Keratinocyte (primary cell): ENCODE measurements at regions not wholly inside any gene's neighbourhood (a gene's known extent, or its start where the extent isn't known, plus 50 kb on each side); places are given as distances from the start of the nearest gene placed in this dataset.

Source experiments
- DNase-seq: peaks from one replicate; pipeline ENCODE4 v3.0.0-alpha.2; 2011; ENCODE audit warnings: low read depth, missing footprints, low spot score
- FAIRE-seq: peaks from 2 replicates; lab custom pipeline; 2011; peaks lifted over from hg19 to GRCh38; lab: Jason Lieb, UNC
- H2AFZ ChIP-seq: 2 replicates; pipeline ENCODE4 v1.6.0; 2012; ENCODE audit warnings: low read length, control low read depth, inconsistent platforms; ENCODE audit not compliant: control insufficient read depth
- H3K27ac ChIP-seq: 2 replicates; pipeline ENCODE4 v1.5.1; 2011; ENCODE audit warnings: low read length; ENCODE audit not compliant: control insufficient read depth, insufficient read depth
- H3K27me3 ChIP-seq: 3 replicates; pipeline ENCODE4 v1.6.0; 2011; ENCODE audit warnings: low read length; ENCODE audit not compliant: control insufficient read depth, insufficient read depth; ENCODE audit errors: extremely low read depth
- H3K36me3 ChIP-seq, 2 experiments: 2 replicates in 1 of 2; 3 replicates in 1 of 2; pipeline ENCODE4 v1.5.1; 2011; ENCODE audit warnings: low read length in 2 of 2, mild to moderate bottlenecking in 1 of 2; ENCODE audit not compliant: control insufficient read depth in 2 of 2, insufficient read depth in 2 of 2; ENCODE audit errors: extremely low read depth in 1 of 2
- H3K4me1 ChIP-seq: 3 replicates; pipeline ENCODE4 v1.5.1; 2011; ENCODE audit warnings: low read length; ENCODE audit not compliant: control insufficient read depth, insufficient read depth; ENCODE audit errors: extremely low read depth
- H3K4me2 ChIP-seq: 3 replicates; pipeline ENCODE4 v1.6.0; 2011; ENCODE audit warnings: low read depth, low read length; ENCODE audit not compliant: control insufficient read depth, insufficient read depth; ENCODE audit errors: extremely low read depth
- H3K4me3 ChIP-seq, 3 experiments: fragments of 200-600 bp in 1 of 3; sonication (generic) in 1 of 3; 2 replicates in 2 of 3; 3 replicates in 1 of 3; pipeline ENCODE4 v1.5.1; 2011 to 2016; ENCODE audit warnings: low read length in 3 of 3, mild to moderate bottlenecking in 3 of 3, control low read depth in 2 of 3, inconsistent platforms in 1 of 3, low read depth in 1 of 3, mixed read lengths in 1 of 3, mixed run types in 1 of 3, moderate library complexity in 1 of 3; ENCODE audit not compliant: control insufficient read depth in 2 of 3, insufficient read depth in 2 of 3; ENCODE audit errors: extremely low read depth in 1 of 3
- H3K79me2 ChIP-seq: 2 replicates; pipeline ENCODE4 v1.6.0; 2012; ENCODE audit warnings: low read length; ENCODE audit not compliant: control insufficient read depth, insufficient read depth
- H3K9ac ChIP-seq: 3 replicates; pipeline ENCODE4 v1.6.0; 2011; ENCODE audit warnings: low read length; ENCODE audit not compliant: control insufficient read depth, insufficient read depth; ENCODE audit errors: extremely low read depth
- H3K9me1 ChIP-seq: 3 replicates; pipeline ENCODE4 v1.6.0; 2011; ENCODE audit warnings: low read length; ENCODE audit not compliant: control insufficient read depth, insufficient read depth; ENCODE audit errors: extremely low read depth
- H3K9me3 ChIP-seq: 2 replicates; pipeline ENCODE4 v1.5.1; 2012; ENCODE audit warnings: low read depth, low read length; ENCODE audit not compliant: control insufficient read depth
- H4K20me1 ChIP-seq: 3 replicates; pipeline ENCODE4 v1.6.0; 2011; ENCODE audit warnings: low read length; ENCODE audit not compliant: control insufficient read depth, insufficient read depth; ENCODE audit errors: extremely low read depth
- EZH2 ChIP-seq: IDR thresholded peaks from one replicate; pipeline ENCODE4 v1.6.1; 2012; ENCODE audit warnings: inconsistent platforms, mild to moderate bottlenecking, low read length, moderate library complexity
- dilution Hi-C: fragments of 300-500 bp; cut with MboI; formaldehyde crosslinking; loops from one replicate; pipeline ENCODE4 v1.7.0; 2020; ENCODE audit warnings: low sequenced_read_pairs; ENCODE audit not compliant: extremely low pct_ligation_motif_present
- TF ChIP-seq, protein P1 (sequence below), 3 experiments: IDR thresholded peaks in 1 of 3; conservative IDR thresholded peaks in 1 of 3; optimal IDR thresholded peaks in 1 of 3; 2 replicates in 2 of 3; 3 replicates in 1 of 3; pipeline versions ENCODE3 to v1.5.1; 2011; ENCODE audit warnings: low read length in 3 of 3, mild to moderate bottlenecking in 3 of 3, moderate library complexity in 2 of 3, control low read depth in 1 of 3, inconsistent platforms in 1 of 3; ENCODE audit not compliant: insufficient read depth in 2 of 3; ENCODE audit errors: extremely low read depth in 1 of 3

DNA sequence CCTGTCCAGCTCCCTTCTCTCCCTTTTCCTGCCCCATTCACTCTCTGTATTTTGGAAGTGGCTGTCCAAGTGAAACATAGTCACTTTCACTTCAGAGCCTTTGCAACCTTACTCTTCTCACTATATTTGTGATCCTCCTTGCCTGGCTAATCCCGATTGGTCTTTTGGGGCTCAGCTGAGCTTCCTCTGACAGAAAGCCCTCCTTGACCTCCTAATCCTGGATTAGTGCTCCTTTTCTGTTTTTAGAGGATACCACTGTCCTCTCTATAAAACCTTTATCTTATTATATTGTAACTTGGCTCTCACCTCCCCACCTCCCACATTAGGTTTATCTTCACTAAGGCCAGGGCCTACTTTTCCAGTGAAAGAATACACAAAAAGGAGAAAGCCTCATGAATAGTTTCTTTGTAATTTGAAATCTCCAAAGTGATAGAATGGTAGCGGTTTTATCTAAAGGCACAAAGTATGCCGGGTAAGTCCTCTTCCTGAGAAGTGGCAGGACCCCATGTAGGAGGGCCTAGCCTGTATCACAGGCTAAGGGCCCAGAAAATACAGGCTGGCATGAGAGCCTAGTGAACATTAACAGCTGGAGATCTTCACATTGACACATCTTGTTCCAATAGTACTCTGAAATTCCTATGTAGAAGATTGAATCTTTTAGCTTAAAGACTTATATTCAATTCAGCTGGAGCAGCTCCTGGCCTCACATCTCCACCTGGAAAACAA, 83.1 kb upstream of the GAREM1 start:
- no peaks in the 10 kb centered on the region for H4K20me1 ChIP-seq
- no peaks in the 10 kb centered on the region for H3K9me3 ChIP-seq
- H2AFZ ChIP-seq = no peak overlapping the region
- H3K27me3 ChIP-seq = no peaks in the 10 kb centered on the region
- dilution Hi-C loops = no loop called here
- FAIRE-seq (no peak), DNase-seq (no peak)
- no peak overlapping the region for H3K9ac ChIP-seq
- H3K4me1 ChIP-seq = peaks cover 2% of the 10 kb centered on the region
- no peaks in the 10 kb centered on the region for H3K79me2 ChIP-seq
- H3K27ac ChIP-seq = no peak overlapping the region
- no peak overlapping the region for H3K4me2 ChIP-seq
- no peaks in the 10 kb centered on the region for H3K9me1 ChIP-seq
- TF ChIP-seq EZH2 = no peak
- TF ChIP-seq, protein P1, sequence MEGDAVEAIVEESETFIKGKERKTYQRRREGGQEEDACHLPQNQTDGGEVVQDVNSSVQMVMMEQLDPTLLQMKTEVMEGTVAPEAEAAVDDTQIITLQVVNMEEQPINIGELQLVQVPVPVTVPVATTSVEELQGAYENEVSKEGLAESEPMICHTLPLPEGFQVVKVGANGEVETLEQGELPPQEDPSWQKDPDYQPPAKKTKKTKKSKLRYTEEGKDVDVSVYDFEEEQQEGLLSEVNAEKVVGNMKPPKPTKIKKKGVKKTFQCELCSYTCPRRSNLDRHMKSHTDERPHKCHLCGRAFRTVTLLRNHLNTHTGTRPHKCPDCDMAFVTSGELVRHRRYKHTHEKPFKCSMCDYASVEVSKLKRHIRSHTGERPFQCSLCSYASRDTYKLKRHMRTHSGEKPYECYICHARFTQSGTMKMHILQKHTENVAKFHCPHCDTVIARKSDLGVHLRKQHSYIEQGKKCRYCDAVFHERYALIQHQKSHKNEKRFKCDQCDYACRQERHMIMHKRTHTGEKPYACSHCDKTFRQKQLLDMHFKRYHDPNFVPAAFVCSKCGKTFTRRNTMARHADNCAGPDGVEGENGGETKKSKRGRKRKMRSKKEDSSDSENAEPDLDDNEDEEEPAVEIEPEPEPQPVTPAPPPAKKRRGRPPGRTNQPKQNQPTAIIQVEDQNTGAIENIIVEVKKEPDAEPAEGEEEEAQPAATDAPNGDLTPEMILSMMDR (optimal IDR thresholded peaks at IDR 0.05 in 1 of 3, IDR thresholded peaks at IDR 0.05 in 1 of 3, conservative IDR thresholded peaks at IDR 0.05 in 1 of 3; ENCODE audit: extremely low read depth in 1 of 3, insufficient read depth in 2 of 3, low read length in 3 of 3) = no peak
- H3K4me3 ChIP-seq = no peak overlapping the region
- H3K36me3 ChIP-seq = no peaks in the 10 kb centered on the region

DNA sequence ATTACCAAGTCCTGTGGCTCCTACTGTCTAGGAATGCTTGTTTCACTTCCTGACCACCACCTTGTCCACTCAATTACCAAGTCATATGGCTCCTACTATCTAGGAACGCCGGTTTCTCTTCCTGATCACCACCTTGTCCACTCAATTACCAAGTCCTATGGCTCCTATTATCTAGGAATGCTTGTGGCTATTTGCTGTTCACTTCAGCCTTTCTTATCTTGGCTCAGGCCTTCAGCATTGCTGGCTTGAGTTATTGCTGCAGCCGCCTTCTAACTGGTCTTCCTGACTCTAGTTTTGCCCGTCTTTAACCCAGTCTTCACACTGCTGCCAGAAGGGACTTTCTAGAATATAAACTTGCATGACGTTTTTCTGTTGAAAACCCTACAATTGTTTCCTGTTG, 82.5 kb upstream of the GAREM1 start:
- H2AFZ ChIP-seq = no peak overlapping the region
- H3K79me2 ChIP-seq = no peaks in the 10 kb centered on the region
- no peak overlapping the region for H3K27ac ChIP-seq
- dilution Hi-C loops = no loop called here
- H3K9me1 ChIP-seq = no peaks in the 10 kb centered on the region
- H4K20me1 ChIP-seq = no peaks in the 10 kb centered on the region
- no peaks in the 10 kb centered on the region for H3K27me3 ChIP-seq
- no peak overlapping the region for H3K4me2 ChIP-seq
- no peaks in the 10 kb centered on the region for H3K36me3 ChIP-seq
- no peaks in the 10 kb centered on the region for H3K9me3 ChIP-seq
- no peak for TF ChIP-seq EZH2
- TF ChIP-seq, protein P1 (optimal IDR thresholded peaks at IDR 0.05 in 1 of 3, IDR thresholded peaks at IDR 0.05 in 1 of 3, conservative IDR thresholded peaks at IDR 0.05 in 1 of 3; ENCODE audit: extremely low read depth in 1 of 3, insufficient read depth in 2 of 3, low read length in 3 of 3) = no peak
- FAIRE-seq (no peak), DNase-seq (no peak)
- peaks cover 2% of the 10 kb centered on the region for H3K4me1 ChIP-seq
- no peak overlapping the region for H3K9ac ChIP-seq
- H3K4me3 ChIP-seq = no peak overlapping the region
